Fibroblast of pulmonary artery (primary cell): ENCODE measurements at regions not wholly inside any gene's neighbourhood (a gene's known extent, or its start where the extent isn't known, plus 50 kb on each side); places are given as distances from the start of the nearest gene placed in this dataset.
A peak's percentile ranks its signal among the peaks of the same experiment; 100 is the strongest.
"Not testable (repeated sequence)": the region's sequence is repeated elsewhere in the genome, so short reads cannot be mapped to it uniquely, and the experiment has no call there.

Experiments
- DNase-seq: peaks from one replicate; pipeline ENCODE4 v3.0.0-alpha.2; 2010; ENCODE audit warnings: low read depth
- H3K4me3 ChIP-seq: replicated peaks from 2 replicates; pipeline ENCODE4 v1.5.1; 2011; ENCODE audit warnings: low read depth, mild to moderate bottlenecking, control low read depth, low read length, moderate library complexity
- TF ChIP-seq, protein P1 (sequence below): IDR thresholded peaks from 2 replicates; pipeline ENCODE4 v1.5.1; 2011; ENCODE audit warnings: mild to moderate bottlenecking, control low read depth, low read length, inconsistent platforms; ENCODE audit errors: missing control alignments

DNA sequence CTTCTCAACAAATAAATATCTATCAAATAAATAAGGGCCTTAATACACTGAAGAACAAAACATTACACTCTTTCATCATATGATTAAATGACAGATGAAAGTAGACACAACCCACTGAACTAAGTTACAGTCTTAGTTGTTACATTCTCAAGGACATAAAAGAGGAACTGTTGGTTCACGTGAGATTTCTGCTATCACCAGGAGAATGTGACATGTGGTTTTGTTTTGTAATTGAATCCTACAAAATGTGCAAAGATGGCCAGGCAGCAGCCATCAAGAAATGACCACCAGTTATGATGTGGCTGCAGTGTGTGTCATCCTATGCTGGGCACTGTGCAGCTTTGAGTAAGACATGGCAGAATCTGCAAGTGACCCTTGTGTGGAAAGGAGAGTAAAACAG is 310.6 kb upstream of the PIK3C3 start:
- no peak overlapping the region for H3K4me3 ChIP-seq
- TF ChIP-seq, protein P1, sequence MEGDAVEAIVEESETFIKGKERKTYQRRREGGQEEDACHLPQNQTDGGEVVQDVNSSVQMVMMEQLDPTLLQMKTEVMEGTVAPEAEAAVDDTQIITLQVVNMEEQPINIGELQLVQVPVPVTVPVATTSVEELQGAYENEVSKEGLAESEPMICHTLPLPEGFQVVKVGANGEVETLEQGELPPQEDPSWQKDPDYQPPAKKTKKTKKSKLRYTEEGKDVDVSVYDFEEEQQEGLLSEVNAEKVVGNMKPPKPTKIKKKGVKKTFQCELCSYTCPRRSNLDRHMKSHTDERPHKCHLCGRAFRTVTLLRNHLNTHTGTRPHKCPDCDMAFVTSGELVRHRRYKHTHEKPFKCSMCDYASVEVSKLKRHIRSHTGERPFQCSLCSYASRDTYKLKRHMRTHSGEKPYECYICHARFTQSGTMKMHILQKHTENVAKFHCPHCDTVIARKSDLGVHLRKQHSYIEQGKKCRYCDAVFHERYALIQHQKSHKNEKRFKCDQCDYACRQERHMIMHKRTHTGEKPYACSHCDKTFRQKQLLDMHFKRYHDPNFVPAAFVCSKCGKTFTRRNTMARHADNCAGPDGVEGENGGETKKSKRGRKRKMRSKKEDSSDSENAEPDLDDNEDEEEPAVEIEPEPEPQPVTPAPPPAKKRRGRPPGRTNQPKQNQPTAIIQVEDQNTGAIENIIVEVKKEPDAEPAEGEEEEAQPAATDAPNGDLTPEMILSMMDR = no peak
- no peak for DNase-seq

DNA sequence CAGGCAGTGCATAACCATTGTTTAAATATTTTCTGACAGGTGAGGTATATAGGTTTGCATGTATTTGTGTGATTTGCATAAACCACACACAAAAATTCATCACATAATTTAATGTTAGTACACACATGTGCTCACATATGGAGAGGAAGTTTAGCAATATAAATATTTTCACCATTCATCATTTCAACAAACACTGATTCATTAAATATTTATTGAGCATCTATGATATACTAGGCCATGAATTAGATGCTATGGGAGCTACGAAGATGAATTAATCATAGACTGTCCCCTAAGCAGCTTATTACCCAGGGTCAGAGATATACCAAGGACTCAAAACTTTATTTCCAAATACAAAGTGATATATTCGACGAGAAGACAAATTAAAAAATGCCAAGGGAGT is 311.6 kb upstream of the PIK3C3 start:
- no peak overlapping the region for H3K4me3 ChIP-seq
- TF ChIP-seq, protein P1 = no peak
- no peak for DNase-seq

DNA sequence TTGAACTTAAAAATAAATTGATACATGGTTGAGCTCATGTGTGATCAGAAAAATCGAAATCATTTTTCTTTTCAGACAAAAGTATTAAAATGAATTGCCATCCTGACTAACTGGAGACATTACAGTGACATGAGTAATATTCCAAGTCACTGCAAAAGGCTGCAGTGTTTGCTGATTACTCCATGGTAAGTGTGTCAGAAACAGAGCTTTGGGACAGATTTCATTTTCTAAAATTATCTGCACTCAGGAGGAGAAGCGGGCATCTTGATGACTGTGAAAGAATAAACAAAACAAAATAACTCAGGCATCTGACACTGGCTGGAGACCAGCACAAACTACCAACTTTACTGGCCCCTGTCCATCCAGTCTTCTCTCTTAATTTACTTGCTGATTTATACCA is 312.3 kb upstream of the PIK3C3 start:
- TF ChIP-seq, protein P1 = no peak
- H3K4me3 ChIP-seq = no peak overlapping the region
- DNase-seq = peak; percentile 16

DNA sequence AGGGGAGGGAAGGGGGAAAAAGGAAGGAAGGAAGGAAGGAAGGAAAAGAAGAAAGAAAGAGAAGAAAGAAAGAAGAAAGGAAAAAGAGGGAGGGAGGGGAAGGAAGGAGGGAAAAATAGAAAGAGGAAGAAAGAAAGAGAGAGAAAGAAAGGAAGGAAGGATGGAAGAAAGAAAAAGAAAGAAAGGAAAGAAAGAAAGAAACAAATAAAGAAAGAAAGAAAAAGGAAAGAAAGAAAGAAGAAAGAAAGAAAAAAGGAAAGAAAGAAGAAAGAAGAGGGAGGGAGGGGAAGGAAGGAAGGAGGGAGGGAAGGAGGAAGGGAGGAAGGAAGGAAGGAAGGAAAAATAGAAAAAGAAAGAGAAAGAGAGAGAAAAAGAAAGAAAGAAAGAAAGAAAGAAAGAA is 315.8 kb upstream of the PIK3C3 start:
- H3K4me3 ChIP-seq = no peak overlapping the region
- TF ChIP-seq, protein P1 = no peak
- DNase-seq = no peak

DNA sequence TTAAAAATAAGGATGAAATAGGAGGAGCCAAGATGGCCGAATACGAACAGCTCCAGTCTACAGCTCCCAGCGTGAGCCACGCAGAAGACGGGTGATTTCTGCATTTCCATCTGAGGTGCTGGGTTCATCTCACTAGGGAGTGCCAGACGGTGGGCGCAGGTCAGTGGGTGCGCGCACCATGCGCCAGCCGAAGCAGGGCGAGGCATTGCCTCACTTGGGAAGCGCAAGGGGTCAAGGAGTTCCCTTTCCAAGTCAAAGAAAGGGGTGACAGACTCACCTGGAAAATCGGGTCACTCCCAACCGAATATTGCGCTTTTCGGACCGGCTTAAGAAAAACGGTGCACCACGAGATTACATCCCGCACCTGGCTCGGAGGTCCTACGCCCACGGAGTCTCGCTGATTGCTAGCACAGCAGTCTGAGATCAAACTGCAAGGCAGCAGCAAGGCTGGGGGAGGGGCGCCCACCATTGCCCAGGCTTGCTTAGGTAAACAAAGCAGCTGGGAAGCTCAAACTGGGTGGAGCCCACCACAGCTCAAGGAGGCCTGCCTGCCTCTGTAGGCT is 323.2 kb upstream of the PIK3C3 start:
- not testable (repeated sequence) for DNase-seq, H3K4me3 ChIP-seq

DNA sequence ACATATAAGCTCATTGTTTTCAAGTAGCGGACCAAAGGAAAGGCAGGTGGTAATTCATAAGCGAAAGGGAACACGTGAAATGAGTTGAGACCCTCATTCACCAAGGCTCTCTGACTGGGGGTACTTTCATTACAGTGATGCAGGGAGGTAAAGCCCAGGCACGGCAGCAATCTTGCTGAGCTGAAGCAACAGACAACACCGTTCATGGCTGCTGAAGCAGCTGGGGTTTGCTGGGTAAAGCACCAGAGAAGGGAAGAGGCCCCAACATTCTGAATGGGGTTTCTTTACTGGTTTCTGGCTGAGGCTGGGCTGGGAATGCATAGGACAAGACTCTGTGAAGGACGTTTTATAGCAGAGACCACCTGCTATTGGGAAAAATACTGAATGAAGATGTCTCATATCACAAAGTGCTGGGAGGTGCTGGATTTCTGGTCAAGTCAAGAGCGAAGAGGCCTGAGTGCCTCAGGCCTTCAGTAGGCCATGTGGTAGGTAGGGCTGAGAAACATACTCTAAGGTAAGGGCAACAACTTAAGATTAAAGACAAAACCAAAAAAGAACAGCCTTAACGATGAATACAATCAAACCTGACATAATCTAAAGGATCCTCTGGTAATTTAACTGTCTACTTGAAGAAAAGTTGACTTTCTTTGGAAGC is 324.7 kb upstream of the PIK3C3 start:
- DNase-seq = no peak
- H3K4me3 ChIP-seq = no peak overlapping the region
- TF ChIP-seq, protein P1 = no peak

DNA sequence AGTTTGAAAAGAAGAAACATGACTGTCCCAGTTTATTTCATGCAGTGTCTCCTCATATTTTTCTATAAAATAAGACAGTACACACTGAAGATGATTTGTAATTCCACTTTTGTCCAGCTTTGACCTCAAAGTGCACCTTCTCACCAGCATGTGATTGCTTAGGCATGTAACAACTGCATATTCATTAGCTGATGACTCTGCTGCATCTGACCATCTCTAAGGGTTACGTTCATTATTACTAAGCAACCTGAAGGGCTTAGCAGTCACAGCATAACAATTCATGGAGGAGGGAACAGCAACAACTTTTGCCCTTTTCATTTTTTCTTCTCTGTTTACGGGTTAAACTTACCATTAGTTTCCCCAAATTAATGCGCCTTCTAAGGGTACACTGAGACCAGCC is 330.6 kb upstream of the PIK3C3 start:
- TF ChIP-seq, protein P1 = no peak
- DNase-seq = no peak
- H3K4me3 ChIP-seq = no peak overlapping the region
